ENCODE measurements at regions not wholly inside any gene's neighbourhood (a gene's known extent, or its start where the extent isn't known, plus 50 kb on each side); places are given as distances from the start of the nearest gene placed in this dataset.

DNA sequence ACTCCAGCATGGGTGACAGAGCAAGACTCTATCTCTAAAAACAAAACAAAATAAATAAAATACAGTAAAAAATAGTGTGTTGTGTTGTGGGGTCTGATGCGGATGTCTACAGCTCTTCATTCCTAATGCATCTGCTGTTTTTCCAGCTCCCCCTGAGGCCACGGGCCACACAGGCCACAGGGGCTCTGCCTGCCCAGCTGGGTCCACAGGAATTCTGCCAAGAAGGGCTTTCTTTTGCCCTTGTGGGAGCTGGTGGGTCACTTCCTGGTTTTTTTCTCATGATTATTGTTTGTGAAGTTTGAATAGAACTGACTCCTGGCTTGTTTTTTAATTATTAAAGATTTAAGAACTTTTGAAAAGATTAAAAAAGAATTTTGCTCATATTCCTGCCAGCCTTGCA, 67.4 kb upstream of the CLDN5 start:
- TF ChIP-seq ZIC2 (tag by site-specific recombination; IDR thresholded peaks at IDR 0.05) (no peak), ZNF24 (tag by site-specific recombination; IDR thresholded peaks at IDR 0.05) (no peak), ZNF558 (tag by site-specific recombination; IDR thresholded peaks at IDR 0.05) (no peak), ZBTB1 (tag by site-specific recombination; IDR thresholded peaks at IDR 0.05) (no peak), ZNF292 (tag by site-specific recombination; IDR thresholded peaks at IDR 0.05; ENCODE audit: borderline replicate concordance, low read depth) (no peak), ZNF280D (tag by site-specific recombination; IDR thresholded peaks at IDR 0.05) (no peak), SETDB1 (IDR thresholded peaks at IDR 0.05; ENCODE audit: insufficient read length, low read length) (no peak)
- TF ChIP-seq, protein P1, sequence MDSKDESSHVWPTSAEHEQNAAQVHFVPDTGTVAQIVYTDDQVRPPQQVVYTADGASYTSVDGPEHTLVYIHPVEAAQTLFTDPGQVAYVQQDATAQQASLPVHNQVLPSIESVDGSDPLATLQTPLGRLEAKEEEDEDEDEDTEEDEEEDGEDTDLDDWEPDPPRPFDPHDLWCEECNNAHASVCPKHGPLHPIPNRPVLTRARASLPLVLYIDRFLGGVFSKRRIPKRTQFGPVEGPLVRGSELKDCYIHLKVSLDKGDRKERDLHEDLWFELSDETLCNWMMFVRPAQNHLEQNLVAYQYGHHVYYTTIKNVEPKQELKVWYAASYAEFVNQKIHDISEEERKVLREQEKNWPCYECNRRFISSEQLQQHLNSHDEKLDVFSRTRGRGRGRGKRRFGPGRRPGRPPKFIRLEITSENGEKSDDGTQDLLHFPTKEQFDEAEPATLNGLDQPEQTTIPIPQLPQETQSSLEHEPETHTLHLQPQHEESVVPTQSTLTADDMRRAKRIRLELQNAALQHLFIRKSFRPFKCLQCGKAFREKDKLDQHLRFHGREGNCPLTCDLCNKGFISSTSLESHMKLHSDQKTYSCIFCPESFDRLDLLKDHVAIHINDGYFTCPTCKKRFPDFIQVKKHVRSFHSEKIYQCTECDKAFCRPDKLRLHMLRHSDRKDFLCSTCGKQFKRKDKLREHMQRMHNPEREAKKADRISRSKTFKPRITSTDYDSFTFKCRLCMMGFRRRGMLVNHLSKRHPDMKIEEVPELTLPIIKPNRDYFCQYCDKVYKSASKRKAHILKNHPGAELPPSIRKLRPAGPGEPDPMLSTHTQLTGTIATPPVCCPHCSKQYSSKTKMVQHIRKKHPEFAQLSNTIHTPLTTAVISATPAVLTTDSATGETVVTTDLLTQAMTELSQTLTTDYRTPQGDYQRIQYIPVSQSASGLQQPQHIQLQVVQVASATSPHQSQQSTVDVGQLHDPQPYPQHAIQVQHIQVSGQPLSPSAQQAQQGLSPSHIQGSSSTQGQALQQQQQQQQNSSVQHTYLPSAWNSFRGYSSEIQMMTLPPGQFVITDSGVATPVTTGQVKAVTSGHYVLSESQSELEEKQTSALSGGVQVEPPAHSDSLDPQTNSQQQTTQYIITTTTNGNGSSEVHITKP (tag by site-specific recombination; IDR thresholded peaks at IDR 0.05): no peak
- TF ChIP-seq, protein P2, sequence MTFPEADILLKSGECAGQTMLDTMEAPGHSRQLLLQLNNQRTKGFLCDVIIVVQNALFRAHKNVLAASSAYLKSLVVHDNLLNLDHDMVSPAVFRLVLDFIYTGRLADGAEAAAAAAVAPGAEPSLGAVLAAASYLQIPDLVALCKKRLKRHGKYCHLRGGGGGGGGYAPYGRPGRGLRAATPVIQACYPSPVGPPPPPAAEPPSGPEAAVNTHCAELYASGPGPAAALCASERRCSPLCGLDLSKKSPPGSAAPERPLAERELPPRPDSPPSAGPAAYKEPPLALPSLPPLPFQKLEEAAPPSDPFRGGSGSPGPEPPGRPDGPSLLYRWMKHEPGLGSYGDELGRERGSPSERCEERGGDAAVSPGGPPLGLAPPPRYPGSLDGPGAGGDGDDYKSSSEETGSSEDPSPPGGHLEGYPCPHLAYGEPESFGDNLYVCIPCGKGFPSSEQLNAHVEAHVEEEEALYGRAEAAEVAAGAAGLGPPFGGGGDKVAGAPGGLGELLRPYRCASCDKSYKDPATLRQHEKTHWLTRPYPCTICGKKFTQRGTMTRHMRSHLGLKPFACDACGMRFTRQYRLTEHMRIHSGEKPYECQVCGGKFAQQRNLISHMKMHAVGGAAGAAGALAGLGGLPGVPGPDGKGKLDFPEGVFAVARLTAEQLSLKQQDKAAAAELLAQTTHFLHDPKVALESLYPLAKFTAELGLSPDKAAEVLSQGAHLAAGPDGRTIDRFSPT (tag by site-specific recombination; IDR thresholded peaks at IDR 0.05): no peak

Data from HEK293 (cell line).